ENCODE measurements at regions not wholly inside any gene's neighbourhood (a gene's known extent, or its start where the extent isn't known, plus 50 kb on each side); places are given as distances from the start of the nearest gene placed in this dataset.
"Not testable (repeated sequence)": the region's sequence is repeated elsewhere in the genome, so short reads cannot be mapped to it uniquely, and the experiment has no call there.

DNA sequence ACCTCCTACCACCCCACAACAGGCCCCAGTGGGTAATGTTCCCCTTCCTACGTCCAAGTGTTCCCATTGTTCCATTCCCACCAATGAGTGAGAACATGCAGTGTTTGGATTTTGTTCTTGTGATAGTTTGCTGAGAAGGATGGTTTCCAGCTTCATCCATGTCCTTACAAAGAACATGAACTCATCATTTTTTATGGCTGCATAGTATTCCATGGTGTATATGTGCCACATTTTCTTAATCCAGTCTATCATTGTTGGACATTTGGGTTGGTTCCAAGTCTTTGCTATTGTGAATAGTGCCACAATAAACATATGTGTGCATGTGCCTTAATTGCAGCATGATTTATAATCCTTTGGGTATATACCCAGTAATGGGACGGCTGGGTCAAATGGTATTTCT, 81.6 kb downstream of the P2RY10 start:
- TF ChIP-seq, protein P1, sequence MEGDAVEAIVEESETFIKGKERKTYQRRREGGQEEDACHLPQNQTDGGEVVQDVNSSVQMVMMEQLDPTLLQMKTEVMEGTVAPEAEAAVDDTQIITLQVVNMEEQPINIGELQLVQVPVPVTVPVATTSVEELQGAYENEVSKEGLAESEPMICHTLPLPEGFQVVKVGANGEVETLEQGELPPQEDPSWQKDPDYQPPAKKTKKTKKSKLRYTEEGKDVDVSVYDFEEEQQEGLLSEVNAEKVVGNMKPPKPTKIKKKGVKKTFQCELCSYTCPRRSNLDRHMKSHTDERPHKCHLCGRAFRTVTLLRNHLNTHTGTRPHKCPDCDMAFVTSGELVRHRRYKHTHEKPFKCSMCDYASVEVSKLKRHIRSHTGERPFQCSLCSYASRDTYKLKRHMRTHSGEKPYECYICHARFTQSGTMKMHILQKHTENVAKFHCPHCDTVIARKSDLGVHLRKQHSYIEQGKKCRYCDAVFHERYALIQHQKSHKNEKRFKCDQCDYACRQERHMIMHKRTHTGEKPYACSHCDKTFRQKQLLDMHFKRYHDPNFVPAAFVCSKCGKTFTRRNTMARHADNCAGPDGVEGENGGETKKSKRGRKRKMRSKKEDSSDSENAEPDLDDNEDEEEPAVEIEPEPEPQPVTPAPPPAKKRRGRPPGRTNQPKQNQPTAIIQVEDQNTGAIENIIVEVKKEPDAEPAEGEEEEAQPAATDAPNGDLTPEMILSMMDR (IDR thresholded peaks at IDR 0.05), result not testable (repeated sequence)
- TF ChIP-seq POLR2A (IDR thresholded peaks at IDR 0.05), result not testable (repeated sequence)

Measured in testis (tissue), 2 donors.